Nephron (organoid): ENCODE measurements at regions not wholly inside any gene's neighbourhood (a gene's known extent, or its start where the extent isn't known, plus 50 kb on each side); places are given as distances from the start of the nearest gene placed in this dataset.

ENCODE experiments used
- H3K27ac Mint-ChIP-seq, 3 experiments: 2 replicates each; pipeline ENCODE4 v1.8.0; 2020; ENCODE audit warnings: mixed read lengths in 3 of 3, mild to moderate bottlenecking in 2 of 3, moderate library complexity in 1 of 3
- H3K27me3 Mint-ChIP-seq: 2 replicates; pipeline ENCODE4 v1.8.0; 2021; ENCODE audit warnings: low read depth, mild to moderate bottlenecking, moderate library complexity, mixed read lengths
- H3K36me3 Mint-ChIP-seq: 2 replicates; pipeline ENCODE4 v1.8.0; 2020; ENCODE audit warnings: low read depth, mixed read lengths
- H3K4me1 Mint-ChIP-seq: 2 replicates; pipeline ENCODE4 v1.8.0; 2020; ENCODE audit warnings: mixed read lengths
- H3K4me3 Mint-ChIP-seq, 3 experiments: 2 replicates each; pipeline ENCODE4 v1.8.0; 2020; ENCODE audit warnings: mild to moderate bottlenecking in 3 of 3, mixed read lengths in 3 of 3, moderate library complexity in 2 of 3
- H3K9me3 Mint-ChIP-seq: 2 replicates; pipeline ENCODE4 v1.8.0; 2020; ENCODE audit warnings: mixed read lengths
- TF ChIP-seq, protein P1 (sequence below), 3 experiments: fragments of 200-600 bp; sonication (generic); IDR thresholded peaks; one replicate each; pipeline ENCODE4 v1.5.0; 2021; ENCODE audit warnings: antibody characterized with exemption in 3 of 3; ENCODE audit not compliant: unreplicated experiment in 3 of 3

DNA sequence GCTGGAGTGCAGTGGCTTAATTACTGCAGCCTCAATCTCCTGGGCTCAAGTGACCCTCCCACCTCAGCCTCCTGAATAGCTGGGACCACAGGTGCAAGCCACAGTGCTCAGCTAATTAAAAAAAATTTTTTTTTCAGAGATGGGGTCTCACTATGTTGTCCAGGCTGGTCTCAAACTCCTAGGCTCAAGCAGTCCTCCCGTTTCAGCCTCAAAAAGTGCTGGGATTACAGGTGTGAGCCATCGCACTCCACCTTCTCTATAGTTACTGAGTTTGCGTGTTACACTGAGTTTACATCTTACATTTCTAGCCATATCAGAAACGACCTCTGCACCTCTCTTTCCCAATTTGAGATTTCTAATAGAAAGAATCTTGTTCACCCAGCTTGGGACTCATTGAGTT, 53.6 kb upstream of the EML4 start:
- Mint-ChIP-seq H3K27ac (peak overlapping the region; percentile 73 to 85 (median 84)), H3K9me3 (peaks cover 3% of the 10 kb centered on the region), H3K4me3 (no peak overlapping the region), H3K36me3 (no peaks in the 10 kb centered on the region), H3K4me1 (peaks cover 62% of the 10 kb centered on the region), H3K27me3 (no peaks in the 10 kb centered on the region)
- TF ChIP-seq, protein P1, sequence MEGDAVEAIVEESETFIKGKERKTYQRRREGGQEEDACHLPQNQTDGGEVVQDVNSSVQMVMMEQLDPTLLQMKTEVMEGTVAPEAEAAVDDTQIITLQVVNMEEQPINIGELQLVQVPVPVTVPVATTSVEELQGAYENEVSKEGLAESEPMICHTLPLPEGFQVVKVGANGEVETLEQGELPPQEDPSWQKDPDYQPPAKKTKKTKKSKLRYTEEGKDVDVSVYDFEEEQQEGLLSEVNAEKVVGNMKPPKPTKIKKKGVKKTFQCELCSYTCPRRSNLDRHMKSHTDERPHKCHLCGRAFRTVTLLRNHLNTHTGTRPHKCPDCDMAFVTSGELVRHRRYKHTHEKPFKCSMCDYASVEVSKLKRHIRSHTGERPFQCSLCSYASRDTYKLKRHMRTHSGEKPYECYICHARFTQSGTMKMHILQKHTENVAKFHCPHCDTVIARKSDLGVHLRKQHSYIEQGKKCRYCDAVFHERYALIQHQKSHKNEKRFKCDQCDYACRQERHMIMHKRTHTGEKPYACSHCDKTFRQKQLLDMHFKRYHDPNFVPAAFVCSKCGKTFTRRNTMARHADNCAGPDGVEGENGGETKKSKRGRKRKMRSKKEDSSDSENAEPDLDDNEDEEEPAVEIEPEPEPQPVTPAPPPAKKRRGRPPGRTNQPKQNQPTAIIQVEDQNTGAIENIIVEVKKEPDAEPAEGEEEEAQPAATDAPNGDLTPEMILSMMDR (IDR thresholded peaks at IDR 0.05; ENCODE audit: unreplicated experiment in 3 of 3) = no peak

DNA sequence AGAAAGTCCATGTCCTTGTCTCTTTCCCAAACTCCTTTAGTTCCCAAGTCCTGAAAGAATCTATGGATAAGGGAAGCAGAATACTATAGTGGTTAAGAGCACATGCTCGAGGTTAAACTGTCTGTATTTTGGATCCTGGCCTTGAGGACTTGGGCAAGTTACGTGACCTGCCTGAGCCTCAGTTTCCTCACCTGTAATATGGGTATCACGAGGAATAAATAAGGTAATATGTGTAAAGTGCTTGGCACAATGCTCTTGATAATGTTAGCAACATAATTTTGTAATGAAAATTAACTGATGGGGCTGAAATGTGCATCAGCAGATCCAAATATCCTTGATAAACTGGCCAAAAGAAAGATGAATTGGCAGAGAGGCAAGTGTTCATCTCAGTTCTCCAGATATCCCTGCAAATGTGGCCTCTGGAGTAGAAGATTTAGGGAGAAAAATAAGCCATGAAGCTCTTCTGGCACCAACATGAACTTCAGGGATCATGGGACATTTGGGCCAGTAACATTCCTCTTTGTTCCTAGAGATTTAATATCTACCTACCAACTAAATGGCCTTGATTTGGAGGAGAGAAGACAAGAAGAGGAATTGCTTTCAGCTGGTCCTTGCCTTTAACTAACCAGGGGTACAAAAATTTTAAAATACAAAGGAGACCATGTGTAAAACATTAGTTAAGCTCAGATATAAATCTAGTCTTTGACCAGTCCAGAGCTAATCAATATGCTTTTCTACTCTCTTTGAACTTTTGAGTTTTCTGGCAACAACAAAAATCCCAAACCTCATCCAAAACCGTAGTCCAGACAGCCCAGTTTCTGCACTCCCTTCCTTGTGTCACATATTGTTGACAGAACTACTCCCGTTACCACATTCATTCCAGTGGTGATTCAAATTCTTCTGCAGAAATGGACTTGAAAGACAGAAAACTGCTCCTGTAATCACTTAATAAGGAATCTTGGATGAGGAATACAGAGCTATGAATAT, 52.7 kb upstream of the EML4 start:
- H3K27ac Mint-ChIP-seq = peak overlapping the region; percentile 73 to 85 (median 84)
- TF ChIP-seq, protein P1 (IDR thresholded peaks at IDR 0.05; ENCODE audit: unreplicated experiment in 3 of 3) = no peak
- H3K9me3 Mint-ChIP-seq = peaks cover 3% of the 10 kb centered on the region
- no peaks in the 10 kb centered on the region for H3K36me3 Mint-ChIP-seq
- peaks cover 62% of the 10 kb centered on the region for H3K4me1 Mint-ChIP-seq
- peak overlapping the region in 1 of 3 experiments; percentile 6 for H3K4me3 Mint-ChIP-seq
- H3K27me3 Mint-ChIP-seq = no peaks in the 10 kb centered on the region

DNA sequence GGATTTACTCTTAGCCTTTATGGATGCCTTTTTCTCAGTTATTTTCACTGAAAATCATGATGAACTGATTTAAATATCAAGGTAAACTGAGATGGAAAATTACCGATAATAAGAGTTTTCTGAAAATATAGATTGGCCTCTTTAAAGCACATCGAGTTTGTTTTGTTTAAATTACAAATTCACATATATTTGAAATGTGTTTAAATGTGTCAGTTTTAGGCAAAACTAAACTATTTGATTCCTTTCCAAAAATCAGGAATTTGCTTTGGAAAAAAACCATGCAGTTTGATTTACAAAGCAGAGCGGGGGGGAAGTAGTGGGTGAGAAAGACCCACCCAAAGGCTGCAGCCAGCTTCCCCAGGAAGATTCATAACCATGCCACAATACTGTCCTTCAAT, 52.0 kb upstream of the EML4 start:
- TF ChIP-seq, protein P1 (IDR thresholded peaks at IDR 0.05; ENCODE audit: unreplicated experiment in 3 of 3) = no peak
- no peaks in the 10 kb centered on the region for H3K27me3 Mint-ChIP-seq
- peak overlapping the region in 1 of 3 experiments; percentile 7 for H3K4me3 Mint-ChIP-seq
- peaks cover 3% of the 10 kb centered on the region for H3K9me3 Mint-ChIP-seq
- no peaks in the 10 kb centered on the region for H3K36me3 Mint-ChIP-seq
- H3K27ac Mint-ChIP-seq = peak overlapping the region; percentile 73 to 85 (median 84)
- H3K4me1 Mint-ChIP-seq = peaks cover 58% of the 10 kb centered on the region

DNA sequence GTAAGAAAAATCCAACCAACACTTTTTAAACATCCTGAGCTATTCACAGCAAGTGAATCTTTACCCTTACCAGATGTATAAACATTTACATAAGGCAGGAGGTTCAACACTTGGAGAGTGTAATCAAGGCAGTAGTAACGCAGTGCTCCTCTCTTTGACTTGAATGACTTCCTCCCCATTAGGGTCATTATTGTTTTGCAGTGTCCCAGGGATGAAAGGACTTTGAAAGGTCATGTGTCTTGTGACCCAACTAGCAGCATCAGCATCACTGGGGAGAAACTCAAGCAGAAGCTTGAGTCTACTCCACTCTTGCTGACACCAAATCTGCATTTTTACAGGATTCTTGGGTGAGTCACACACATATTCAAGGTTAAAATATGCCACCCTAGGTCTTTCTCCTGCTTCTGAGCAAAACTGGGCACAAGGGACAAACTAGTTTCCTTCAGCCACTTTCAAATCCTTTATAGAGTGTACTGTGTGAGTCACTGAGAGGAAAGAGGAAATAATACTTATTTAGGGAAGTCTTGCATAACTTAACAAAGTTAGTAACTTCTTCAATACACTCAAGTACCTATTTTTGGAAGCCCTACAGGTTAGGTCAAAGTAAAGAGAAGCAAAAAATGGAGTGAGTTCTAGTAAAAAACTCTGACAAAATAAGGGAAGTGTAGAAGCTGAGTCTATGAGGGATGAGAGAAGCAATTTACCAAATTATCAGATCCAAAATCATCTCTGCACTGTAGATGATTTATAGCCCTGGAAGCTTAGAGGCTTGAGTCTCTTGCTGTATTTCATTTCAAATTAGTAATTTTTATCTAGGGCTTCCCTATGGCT, 51.0 kb upstream of the EML4 start:
- peaks cover 3% of the 10 kb centered on the region for H3K9me3 Mint-ChIP-seq
- peak overlapping the region; percentile 73 to 85 (median 84) for H3K27ac Mint-ChIP-seq
- peaks cover 54% of the 10 kb centered on the region for H3K4me1 Mint-ChIP-seq
- H3K36me3 Mint-ChIP-seq = peaks cover under 1% of the 10 kb centered on the region
- no peak overlapping the region for H3K4me3 Mint-ChIP-seq
- no peaks in the 10 kb centered on the region for H3K27me3 Mint-ChIP-seq
- TF ChIP-seq, protein P1 (IDR thresholded peaks at IDR 0.05; ENCODE audit: unreplicated experiment in 3 of 3) = no peak

DNA sequence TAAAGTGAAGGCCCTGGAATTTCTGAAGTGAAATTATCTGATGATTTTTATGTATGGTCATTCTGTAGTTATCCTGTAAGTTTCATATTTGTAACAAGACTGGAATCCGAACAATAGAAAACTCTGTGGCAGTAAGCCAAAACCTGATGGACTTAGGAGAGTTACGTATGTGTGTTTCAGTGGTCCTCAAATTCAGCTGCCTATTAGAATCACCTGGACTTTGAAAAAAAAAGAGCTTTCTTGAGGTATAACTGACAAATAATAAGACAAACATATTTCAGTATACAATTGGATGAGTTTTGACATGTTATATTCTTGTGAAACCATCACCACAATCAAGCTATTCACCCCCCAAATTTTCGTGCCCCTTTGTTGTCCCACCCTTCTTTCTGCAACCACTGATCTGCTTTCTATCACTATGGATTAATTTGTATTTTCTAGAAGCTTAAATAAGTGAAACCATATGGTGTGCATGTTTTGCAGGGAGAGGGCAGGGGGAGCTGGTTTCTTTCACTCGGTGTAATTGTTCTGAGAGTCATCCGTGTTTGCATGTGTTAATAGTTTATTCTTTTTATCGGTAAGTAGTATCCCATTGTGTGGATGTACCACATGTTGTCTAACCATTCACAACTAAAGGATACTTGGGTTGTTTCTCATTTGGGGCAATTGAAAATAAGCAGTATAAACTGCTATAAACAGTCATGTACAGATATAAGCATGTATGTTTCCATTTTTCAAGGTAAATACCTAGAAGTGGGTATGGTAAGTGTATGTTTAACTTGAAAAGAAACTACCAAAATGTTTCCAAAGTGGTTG, 50.2 kb upstream of the EML4 start:
- H3K27me3 Mint-ChIP-seq = no peaks in the 10 kb centered on the region
- TF ChIP-seq, protein P1 (IDR thresholded peaks at IDR 0.05; ENCODE audit: unreplicated experiment in 3 of 3) = no peak
- peaks cover 4% of the 10 kb centered on the region for H3K36me3 Mint-ChIP-seq
- peaks cover 56% of the 10 kb centered on the region for H3K4me1 Mint-ChIP-seq
- peak overlapping the region; percentile 73 to 85 (median 84) for H3K27ac Mint-ChIP-seq
- H3K9me3 Mint-ChIP-seq = peaks cover 6% of the 10 kb centered on the region
- H3K4me3 Mint-ChIP-seq = no peak overlapping the region
